Middle frontal gyrus (tissue), 1 donor: ENCODE measurements at regions not wholly inside any gene's neighbourhood (a gene's known extent, or its start where the extent isn't known, plus 50 kb on each side); places are given as distances from the start of the nearest gene placed in this dataset.

Experiments used
- DNase-seq: peaks from one replicate; pipeline ENCODE4 v3.0.0-alpha.2; 2015; ENCODE audit warnings: low spot score; ENCODE audit errors: extremely low spot score

- no peak for DNase-seq
Measured at GRCh38 chr4:32776435-32777203, 2056.4 kb downstream of the PCDH7 start.

- DNase-seq = no peak
Measured at GRCh38 chr4:32778025-32778424, 2057.9 kb downstream of the PCDH7 start.

GRCh38 chr4:32778938-32779337 is 2058.8 kb downstream of the PCDH7 start:
- no peak for DNase-seq

- no peak for DNase-seq
Measured at GRCh38 chr4:32789026-32789608, 2068.9 kb downstream of the PCDH7 start.

- no peak for DNase-seq
Measured at GRCh38 chr4:32790803-32791202, 2070.6 kb downstream of the PCDH7 start.

- no peak for DNase-seq
Measured at GRCh38 chr4:32798471-32799159, 2078.4 kb downstream of the PCDH7 start.

GRCh38 chr4:32824336-32824735 is 2104.2 kb downstream of the PCDH7 start:
- no peak for DNase-seq

GRCh38 chr4:32826169-32826568 is 2106.0 kb downstream of the PCDH7 start:
- no peak for DNase-seq

- DNase-seq = no peak
Measured at GRCh38 chr4:32830160-32830559, 2110.0 kb downstream of the PCDH7 start.

- DNase-seq = no peak
Measured at GRCh38 chr4:32831104-32831503, 2110.9 kb downstream of the PCDH7 start.

- no peak for DNase-seq
Measured at GRCh38 chr4:32840461-32841189, 2120.5 kb downstream of the PCDH7 start.

GRCh38 chr4:32841217-32841616 is 2121.0 kb downstream of the PCDH7 start:
- no peak for DNase-seq

GRCh38 chr4:32847461-32847860 is 2127.3 kb downstream of the PCDH7 start:
- no peak for DNase-seq

- no peak for DNase-seq
Measured at GRCh38 chr4:32855622-32856021, 2135.5 kb downstream of the PCDH7 start.

- no peak for DNase-seq
Measured at GRCh38 chr4:32858361-32858760, 2138.2 kb downstream of the PCDH7 start.

GRCh38 chr4:32858971-32859370 is 2138.8 kb downstream of the PCDH7 start:
- no peak for DNase-seq

- no peak for DNase-seq
Measured at GRCh38 chr4:32864713-32865351, 2144.7 kb downstream of the PCDH7 start.

GRCh38 chr4:32876546-32876945 is 2156.4 kb downstream of the PCDH7 start:
- DNase-seq = no peak

- DNase-seq = no peak
Measured at GRCh38 chr4:32879913-32880312, 2159.7 kb downstream of the PCDH7 start.

GRCh38 chr4:32884198-32884597 is 2164.0 kb downstream of the PCDH7 start:
- no peak for DNase-seq

GRCh38 chr4:32890398-32890797 is 2170.2 kb downstream of the PCDH7 start:
- DNase-seq = no peak
